ENCODE measurements at regions not wholly inside any gene's neighbourhood (a gene's known extent, or its start where the extent isn't known, plus 50 kb on each side); places are given as distances from the start of the nearest gene placed in this dataset.

DNA sequence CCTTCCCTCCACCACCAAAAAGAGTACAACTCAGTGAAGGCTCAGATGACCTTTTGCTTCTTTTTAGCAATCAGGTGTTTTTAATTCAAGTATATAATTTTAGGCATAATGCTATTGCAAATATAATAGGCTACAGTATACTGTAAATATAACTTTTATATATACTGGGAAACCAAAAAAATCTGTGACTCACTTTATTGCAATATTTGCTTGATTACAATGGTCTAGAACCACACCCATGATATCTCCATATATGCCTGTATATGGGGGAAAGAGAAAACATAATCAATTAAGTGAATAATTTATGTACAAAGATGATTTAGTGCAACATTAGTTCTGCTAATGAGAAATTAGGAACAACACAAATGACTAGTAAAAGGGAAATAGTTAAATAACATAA is 134.3 kb downstream of the TLE3 start:
- Histone ChIP-seq H3K4me2 (no peak overlapping the region), H3K4me3 (no peak overlapping the region), H3K9me3 (no peaks in the 10 kb centered on the region), H3K27ac (no peak overlapping the region), H3K4me1 (no peaks in the 10 kb centered on the region)
- TF ChIP-seq POLR2AphosphoS2 (conservative IDR thresholded peaks at IDR 0.05; ENCODE audit: low read length) (no peak), FOSB (CRISPR knock-in tag; IDR thresholded peaks at IDR 0.05) (no peak)
- CTCF ChIA-PET, result no interaction called here
- FAIRE-seq, result no peak
- no peak for ATAC-seq
- DNase-seq (ENCODE audit: low read depth in 1 of 2, low spot score in 1 of 2), result no peak
- POLR2A ChIA-PET, result no interaction called here

DNA sequence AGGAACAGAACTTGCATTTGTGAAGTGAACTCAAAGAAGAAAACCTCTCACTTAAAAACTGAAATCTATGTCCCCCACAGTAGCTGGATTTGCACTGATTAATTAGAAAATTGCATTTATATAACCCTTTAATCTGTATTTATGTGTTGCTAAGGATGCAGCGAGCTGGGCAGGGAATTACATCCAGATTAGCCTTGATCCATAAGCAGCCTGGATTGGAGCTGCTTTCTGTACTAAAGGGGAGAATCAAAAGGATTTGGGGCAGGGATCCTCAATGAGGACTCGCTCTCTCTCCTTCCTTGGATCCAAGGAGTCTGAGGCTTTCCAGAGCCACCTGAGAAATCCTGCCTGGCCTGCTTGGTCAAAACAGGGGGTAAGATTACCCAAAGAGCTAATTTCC is 125.9 kb downstream of the TLE3 start:
- Histone ChIP-seq H3K4me3 (no peak overlapping the region), H3K4me1 (no peaks in the 10 kb centered on the region), H3K4me2 (no peak overlapping the region), H3K9me3 (0 out of 3 replicates have a peak, but pooled peaks cover 4% of the 10 kb centered on the region), H3K27ac (no peak overlapping the region)
- POLR2A ChIA-PET, result no interaction called here
- FAIRE-seq (no peak), DNase-seq (ENCODE audit: low read depth in 1 of 2, low spot score in 1 of 2) (no peak), ATAC-seq (no peak)
- WGBS (ENCODE audit: missing lambda C conversion rate), result 9% methylated on average over 2 of the region's 2 CpGs
- CTCF ChIA-PET, result no interaction called here
- TF ChIP-seq EHMT2 (IDR thresholded peaks at IDR 0.05; ENCODE audit: low read depth), result no peak
- TF ChIP-seq KDM5A (IDR thresholded peaks at IDR 0.05), result no peak
- TF ChIP-seq NFE2L2 (conservative IDR thresholded peaks at IDR 0.05; ENCODE audit: low read length), result no peak
- TF ChIP-seq, protein P1, sequence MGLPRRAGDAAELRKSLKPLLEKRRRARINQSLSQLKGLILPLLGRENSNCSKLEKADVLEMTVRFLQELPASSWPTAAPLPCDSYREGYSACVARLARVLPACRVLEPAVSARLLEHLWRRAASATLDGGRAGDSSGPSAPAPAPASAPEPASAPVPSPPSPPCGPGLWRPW (IDR thresholded peaks at IDR 0.05), result no peak

DNA sequence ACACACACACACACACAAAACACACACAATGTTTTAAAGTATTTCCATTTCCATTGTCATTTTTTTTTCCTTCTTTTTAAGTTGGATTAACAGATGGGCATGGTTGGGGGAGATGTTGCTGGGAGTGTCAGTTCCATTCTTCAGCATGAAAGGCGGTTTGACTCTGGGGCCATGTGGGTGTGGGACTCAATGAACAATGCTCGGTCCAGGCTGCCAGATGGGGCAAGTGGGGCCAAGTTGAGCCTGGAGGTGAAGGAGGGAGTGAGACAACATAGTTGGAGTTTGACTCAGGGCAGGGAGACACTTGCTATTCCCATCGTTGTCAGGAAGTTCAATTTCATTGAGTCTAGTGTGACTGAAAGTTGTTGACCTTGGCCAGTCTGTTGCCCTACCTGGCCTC is 125.3 kb downstream of the TLE3 start:
- Histone ChIP-seq H3K4me3 (no peak overlapping the region), H3K4me2 (no peak overlapping the region), H3K27ac (no peak overlapping the region), H3K4me1 (no peaks in the 10 kb centered on the region), H3K9me3 (0 out of 3 replicates have a peak, but pooled peaks cover 4% of the 10 kb centered on the region)
- FAIRE-seq (no peak), ATAC-seq (no peak), DNase-seq (ENCODE audit: low read depth in 1 of 2, low spot score in 1 of 2) (no peak)
- WGBS (ENCODE audit: missing lambda C conversion rate), result 18% methylated on average over 3 of the region's 3 CpGs
- ChIA-PET POLR2A (no interaction called here), CTCF (no interaction called here)
- TF ChIP-seq FOSB (CRISPR knock-in tag; IDR thresholded peaks at IDR 0.05) (no peak), EHMT2 (IDR thresholded peaks at IDR 0.05; ENCODE audit: low read depth) (no peak), RFX5 (IDR thresholded peaks at IDR 0.05) (no peak), ESRRA (IDR thresholded peaks at IDR 0.05; ENCODE audit: borderline replicate concordance, low read length) (no peak), NR3C1 (IDR thresholded peaks at IDR 0.05) (no peak), RCOR1 (IDR thresholded peaks at IDR 0.05; ENCODE audit: low read depth, low read length) (no peak), ZC3H11A (IDR thresholded peaks at IDR 0.05) (no peak), MAFK (IDR thresholded peaks at IDR 0.05; ENCODE audit: partially characterized antibody) (no peak), EP300 (IDR thresholded peaks at IDR 0.05) (no peak), JUNB (IDR thresholded peaks at IDR 0.05) (no peak), PHF8 (IDR thresholded peaks at IDR 0.05; ENCODE audit: borderline replicate concordance, low read depth) (no peak), ZFP36 (IDR thresholded peaks at IDR 0.05; ENCODE audit: borderline replicate concordance, partially characterized antibody) (no peak), ZNF302 (CRISPR knock-in tag; IDR thresholded peaks at IDR 0.05) (no peak)
- TF ChIP-seq, protein P2, sequence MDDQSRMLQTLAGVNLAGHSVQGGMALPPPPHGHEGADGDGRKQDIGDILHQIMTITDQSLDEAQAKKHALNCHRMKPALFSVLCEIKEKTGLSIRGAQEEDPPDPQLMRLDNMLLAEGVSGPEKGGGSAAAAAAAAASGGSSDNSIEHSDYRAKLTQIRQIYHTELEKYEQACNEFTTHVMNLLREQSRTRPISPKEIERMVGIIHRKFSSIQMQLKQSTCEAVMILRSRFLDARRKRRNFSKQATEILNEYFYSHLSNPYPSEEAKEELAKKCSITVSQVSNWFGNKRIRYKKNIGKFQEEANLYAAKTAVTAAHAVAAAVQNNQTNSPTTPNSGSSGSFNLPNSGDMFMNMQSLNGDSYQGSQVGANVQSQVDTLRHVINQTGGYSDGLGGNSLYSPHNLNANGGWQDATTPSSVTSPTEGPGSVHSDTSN (IDR thresholded peaks at IDR 0.05), result no peak
- TF ChIP-seq, protein P3, sequence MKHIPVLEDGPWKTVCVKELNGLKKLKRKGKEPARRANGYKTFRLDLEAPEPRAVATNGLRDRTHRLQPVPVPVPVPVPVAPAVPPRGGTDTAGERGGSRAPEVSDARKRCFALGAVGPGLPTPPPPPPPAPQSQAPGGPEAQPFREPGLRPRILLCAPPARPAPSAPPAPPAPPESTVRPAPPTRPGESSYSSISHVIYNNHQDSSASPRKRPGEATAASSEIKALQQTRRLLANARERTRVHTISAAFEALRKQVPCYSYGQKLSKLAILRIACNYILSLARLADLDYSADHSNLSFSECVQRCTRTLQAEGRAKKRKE (CRISPR knock-in tag; IDR thresholded peaks at IDR 0.05; ENCODE audit: low read depth), result no peak
- TF ChIP-seq, protein P4, sequence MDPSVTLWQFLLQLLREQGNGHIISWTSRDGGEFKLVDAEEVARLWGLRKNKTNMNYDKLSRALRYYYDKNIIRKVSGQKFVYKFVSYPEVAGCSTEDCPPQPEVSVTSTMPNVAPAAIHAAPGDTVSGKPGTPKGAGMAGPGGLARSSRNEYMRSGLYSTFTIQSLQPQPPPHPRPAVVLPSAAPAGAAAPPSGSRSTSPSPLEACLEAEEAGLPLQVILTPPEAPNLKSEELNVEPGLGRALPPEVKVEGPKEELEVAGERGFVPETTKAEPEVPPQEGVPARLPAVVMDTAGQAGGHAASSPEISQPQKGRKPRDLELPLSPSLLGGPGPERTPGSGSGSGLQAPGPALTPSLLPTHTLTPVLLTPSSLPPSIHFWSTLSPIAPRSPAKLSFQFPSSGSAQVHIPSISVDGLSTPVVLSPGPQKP (IDR thresholded peaks at IDR 0.05; ENCODE audit: low read depth, low read length), result no peak
